ENCODE measurements at regions not wholly inside any gene's neighbourhood (a gene's known extent, or its start where the extent isn't known, plus 50 kb on each side); places are given as distances from the start of the nearest gene placed in this dataset.

DNA sequence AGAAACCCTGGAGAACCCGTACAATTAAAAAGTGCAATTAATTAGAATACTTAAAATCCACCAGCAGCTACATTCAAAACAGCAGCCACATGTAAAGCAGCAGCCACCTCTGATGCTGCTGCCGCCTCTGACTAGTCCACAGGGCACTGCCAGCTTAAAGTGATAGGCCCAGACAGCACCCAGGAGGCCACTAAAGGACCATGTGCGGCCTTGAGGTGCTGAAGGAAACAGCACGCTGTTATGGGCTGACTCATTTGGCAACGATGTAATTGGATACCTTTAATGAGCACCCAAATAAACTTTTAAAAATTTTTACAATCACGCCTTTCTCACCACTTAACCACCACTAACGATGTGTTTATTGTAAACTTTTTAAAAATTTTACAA is 209.3 kb upstream of the NCKAP5 start:
- TF ChIP-seq, protein P1, sequence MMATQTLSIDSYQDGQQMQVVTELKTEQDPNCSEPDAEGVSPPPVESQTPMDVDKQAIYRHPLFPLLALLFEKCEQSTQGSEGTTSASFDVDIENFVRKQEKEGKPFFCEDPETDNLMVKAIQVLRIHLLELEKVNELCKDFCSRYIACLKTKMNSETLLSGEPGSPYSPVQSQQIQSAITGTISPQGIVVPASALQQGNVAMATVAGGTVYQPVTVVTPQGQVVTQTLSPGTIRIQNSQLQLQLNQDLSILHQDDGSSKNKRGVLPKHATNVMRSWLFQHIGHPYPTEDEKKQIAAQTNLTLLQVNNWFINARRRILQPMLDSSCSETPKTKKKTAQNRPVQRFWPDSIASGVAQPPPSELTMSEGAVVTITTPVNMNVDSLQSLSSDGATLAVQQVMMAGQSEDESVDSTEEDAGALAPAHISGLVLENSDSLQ (IDR thresholded peaks at IDR 0.05), result no peak
- no peak for TF ChIP-seq FOXM1 (IDR thresholded peaks at IDR 0.05; ENCODE audit: borderline replicate concordance)
- no peak for TF ChIP-seq ARNT (IDR thresholded peaks at IDR 0.05)
- no peak for TF ChIP-seq ELF4 (IDR thresholded peaks at IDR 0.05)
- TF ChIP-seq LEF1 (IDR thresholded peaks at IDR 0.05; ENCODE audit: borderline replicate concordance), result no peak
- TF ChIP-seq SP1 (IDR thresholded peaks at IDR 0.05), result no peak
- no peak for TF ChIP-seq TARDBP (IDR thresholded peaks at IDR 0.05)
- TF ChIP-seq FOXA1 (IDR thresholded peaks at IDR 0.05), result no peak
- TF ChIP-seq ZNF384 (IDR thresholded peaks at IDR 0.05), result no peak
